Panc1 (cell line): ENCODE measurements at regions not wholly inside any gene's neighbourhood (a gene's known extent, or its start where the extent isn't known, plus 50 kb on each side); places are given as distances from the start of the nearest gene placed in this dataset.

Source experiments
- ATAC-seq: fragments of 200-7000 bp; cut with Tn5 transposase; 2 replicates; pipeline ENCODE4 v1.9.1; 2020; ENCODE audit warnings: mild to moderate bottlenecking, moderate library complexity
- BruUV-seq: library from RNA; stranded (reverse); fragments of 400-500 nt; replicated peaks from 2 replicates; lab custom pipeline; 2021; lab: Mats Ljungman, UMichigan
- CTCF ChIA-PET: fragments of 300-600 bp; sonication (Branson Sonifier 250); formaldehyde crosslinking; loops from one replicate; lab custom pipeline; 2022; ENCODE audit warnings: antibody characterized with exemption; lab: Charles Lee
- POLR2A ChIA-PET: fragments of 300-600 bp; sonication (Branson Sonifier 250); formaldehyde crosslinking; loops from one replicate; lab custom pipeline; 2022; ENCODE audit warnings: antibody characterized with exemption; lab: Charles Lee
- DNase-seq: peaks from one replicate; pipeline ENCODE4 v3.0.0-alpha.2; 2010; ENCODE audit warnings: low read depth, low spot score
- H3K27ac ChIP-seq: 2 replicates; pipeline ENCODE4 v1.5.1; 2011; ENCODE audit warnings: mild to moderate bottlenecking, low read length, inconsistent platforms
- H3K27me3 ChIP-seq: fragments of 200-500 bp; sonication (Bioruptor generic); 2 replicates; pipeline ENCODE4 v1.6.0; 2014; ENCODE audit warnings: low read length, inconsistent platforms; ENCODE audit not compliant: control insufficient read depth, insufficient read depth
- H3K36me3 ChIP-seq: fragments of 200-500 bp; sonication (Bioruptor generic); 2 replicates; pipeline ENCODE4 v1.5.1; 2014; ENCODE audit warnings: inconsistent platforms, mild to moderate bottlenecking, low read length, moderate library complexity; ENCODE audit not compliant: control insufficient read depth, insufficient read depth
- H3K4me1 ChIP-seq: 2 replicates; pipeline ENCODE4 v1.5.1; 2011; ENCODE audit warnings: inconsistent platforms, mild to moderate bottlenecking, low read length, moderate library complexity; ENCODE audit not compliant: control insufficient read depth, insufficient read depth
- H3K4me3 ChIP-seq, 2 experiments: 2 replicates each; pipeline ENCODE4 v1.5.1; 2011 to 2012; ENCODE audit warnings: low read depth in 2 of 2, low read length in 2 of 2, mild to moderate bottlenecking in 2 of 2, inconsistent platforms in 1 of 2, moderate library complexity in 1 of 2
- H3K9me3 ChIP-seq: fragments of 200-500 bp; sonication (Bioruptor generic); 2 replicates; pipeline ENCODE4 v1.5.1; 2014; ENCODE audit warnings: low read depth, mild to moderate bottlenecking, inconsistent platforms, low read length, moderate library complexity; ENCODE audit not compliant: control insufficient read depth, insufficient read depth
- CTCF ChIP-seq: fragments of 450-650 bp; IDR thresholded peaks from 2 replicates; pipeline ENCODE4 v1.5.1; 2017; ENCODE audit warnings: mild to moderate bottlenecking
- POLR2AphosphoS5 ChIP-seq: IDR thresholded peaks from 2 replicates; pipeline ENCODE4 v1.6.1; 2012; ENCODE audit warnings: mild to moderate bottlenecking, low read depth, low read length, moderate library complexity
- REST ChIP-seq, 2 experiments: IDR thresholded peaks; 2 replicates each; pipeline ENCODE4 v1.6.1; 2011 to 2012; ENCODE audit warnings: low read depth in 2 of 2, control low read depth in 1 of 2, low read length in 1 of 2, mild to moderate bottlenecking in 1 of 2, moderate library complexity in 1 of 2; ENCODE audit not compliant: insufficient read depth in 1 of 2
- SIN3A ChIP-seq: IDR thresholded peaks from 2 replicates; pipeline ENCODE4 v1.6.1; 2012; ENCODE audit warnings: low read depth, mild to moderate bottlenecking, low read length, moderate library complexity, borderline replicate concordance; ENCODE audit not compliant: insufficient read depth
- TCF7L2 ChIP-seq: IDR thresholded peaks from 2 replicates; pipeline ENCODE4 v1.6.1; 2011; ENCODE audit warnings: mild to moderate bottlenecking, low read depth, low read length, inconsistent platforms
- in situ Hi-C: cut with HindIII; loops from 2 replicates; pipeline ENCODE4 v1.10.0; 2016; ENCODE audit warnings: low sequenced_read_pairs, low pct_unique_long_range_greater_than_20kb
- intact Hi-C: fragments of 100-400 bp; cut with micrococcal nuclease; formaldehyde crosslinking; loops from one replicate; pipeline ENCODE4 v1.10.0; 2022; ENCODE audit not compliant: unreplicated experiment

GRCh38 chr2:196316050-196316430 is 144.7 kb upstream of the STK17B start:
- DNase-seq (peak; percentile 39), ATAC-seq (peak; percentile 75)
- no TSS peak for BruUV-seq
- TF ChIP-seq TCF7L2 (0 out of 2 replicates have a peak, but pooled peaks have one; percentile 26), CTCF (no peak), POLR2AphosphoS5 (no peak; the same call in 1 of the 2 replicates), REST (IDR thresholded peaks at IDR 0.05; ENCODE audit: insufficient read depth in 1 of 2, low read depth in 2 of 2, low read length in 1 of 2) (no peak), SIN3A (no peak)
- Histone ChIP-seq H3K36me3 (no peaks in the 10 kb centered on the region), H3K4me1 (peaks cover 31% of the 10 kb centered on the region), H3K27ac (peak overlapping the region; percentile 88), H3K9me3 (no peaks in the 10 kb centered on the region), H3K27me3 (no peaks in the 10 kb centered on the region), H3K4me3 (no peak overlapping the region)
- POLR2A ChIA-PET = interaction anchor here (0.6 kb wide), 1 partner anchor 235 kb away, joined by 3 read pairs; no protein-coding TSS in a partner anchor
- in situ Hi-C loops = no loop called here
- CTCF ChIA-PET = interaction anchor here (0.6 kb wide), 1 partner anchor 9 kb away, joined by 3 read pairs; no protein-coding TSS in a partner anchor
- intact Hi-C loops = no loop called here

GRCh38 chr2:196318517-196319377 is 147.4 kb upstream of the STK17B start:
- Histone ChIP-seq H3K27ac (peak overlapping the region; percentile 57; the same call in 1 of the 2 replicates), H3K4me3 (no peak overlapping the region), H3K9me3 (no peaks in the 10 kb centered on the region), H3K4me1 (peaks cover 31% of the 10 kb centered on the region), H3K36me3 (no peaks in the 10 kb centered on the region), H3K27me3 (no peaks in the 10 kb centered on the region)
- ChIA-PET CTCF (interaction anchor here (1.1 kb wide), 1 partner anchor 19 kb away, joined by 4 read pairs; no protein-coding TSS in a partner anchor), POLR2A (no interaction called here)
- DNase-seq (no peak), ATAC-seq (no peak)
- TF ChIP-seq TCF7L2 = no peak
- TF ChIP-seq POLR2AphosphoS5 = no peak
- TF ChIP-seq REST (IDR thresholded peaks at IDR 0.05; ENCODE audit: insufficient read depth in 1 of 2, low read depth in 2 of 2, low read length in 1 of 2) = no peak
- TF ChIP-seq SIN3A = no peak
- TF ChIP-seq CTCF = no peak
- BruUV-seq = no TSS peak
- in situ Hi-C loops (no loop called here), intact Hi-C loops (no loop called here)
